ENCODE measurements at regions not wholly inside any gene's neighbourhood (a gene's known extent, or its start where the extent isn't known, plus 50 kb on each side); places are given as distances from the start of the nearest gene placed in this dataset.

GRCh38 chr9:99336531-99336930 is 114.4 kb downstream of the SEC61B start:
- TF ChIP-seq CTCF (IDR thresholded peaks at IDR 0.05) (no peak), POLR2A (IDR thresholded peaks at IDR 0.05) (no peak)

Data from thyroid gland (tissue), 4 donors.